H54 (cell line): ENCODE measurements at regions not wholly inside any gene's neighbourhood (a gene's known extent, or its start where the extent isn't known, plus 50 kb on each side); places are given as distances from the start of the nearest gene placed in this dataset.

ENCODE experiments used
- DNase-seq: peaks from one replicate; pipeline ENCODE4 v3.0.0; 2011; ENCODE audit warnings: low spot score, mixed read lengths; ENCODE audit not compliant: insufficient read length
- FAIRE-seq: peaks from 3 replicates; lab custom pipeline; 2011; peaks lifted over from hg19 to GRCh38; lab: Jason Lieb, UNC
- POLR2A ChIP-seq: IDR thresholded peaks from 2 replicates; pipeline ENCODE4 v1.6.1; 2011; ENCODE audit warnings: low read depth, mild to moderate bottlenecking, low read length

DNA sequence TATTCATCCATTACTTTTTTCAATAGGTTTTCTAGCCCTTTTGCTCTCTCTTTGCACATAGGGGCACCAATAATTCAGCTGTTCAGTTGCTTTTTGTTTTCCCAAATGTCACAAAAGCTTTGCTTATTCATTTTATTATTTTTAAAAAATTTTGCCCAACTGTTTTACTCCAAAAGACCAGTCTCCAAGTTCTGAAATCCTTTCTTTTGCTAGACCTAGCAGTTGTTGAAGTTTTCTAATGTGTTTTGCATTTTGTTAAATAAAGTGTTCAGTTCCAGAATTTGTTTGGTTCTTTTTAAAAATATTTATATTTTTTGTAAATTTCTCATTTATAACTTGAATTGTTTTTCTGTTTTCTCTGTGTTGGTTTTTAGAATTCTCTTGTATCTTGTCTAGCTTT is 1227.3 kb downstream of the ROBO2 start:
- TF ChIP-seq POLR2A, result no peak
- FAIRE-seq, result no peak

GRCh38 chr3:78268087-78268486 is 1228.2 kb downstream of the ROBO2 start:
- no peak for TF ChIP-seq POLR2A

More for the DNA sequence above, 1227.3 kb downstream of the ROBO2 start:
- DNase-seq, result no peak

DNA sequence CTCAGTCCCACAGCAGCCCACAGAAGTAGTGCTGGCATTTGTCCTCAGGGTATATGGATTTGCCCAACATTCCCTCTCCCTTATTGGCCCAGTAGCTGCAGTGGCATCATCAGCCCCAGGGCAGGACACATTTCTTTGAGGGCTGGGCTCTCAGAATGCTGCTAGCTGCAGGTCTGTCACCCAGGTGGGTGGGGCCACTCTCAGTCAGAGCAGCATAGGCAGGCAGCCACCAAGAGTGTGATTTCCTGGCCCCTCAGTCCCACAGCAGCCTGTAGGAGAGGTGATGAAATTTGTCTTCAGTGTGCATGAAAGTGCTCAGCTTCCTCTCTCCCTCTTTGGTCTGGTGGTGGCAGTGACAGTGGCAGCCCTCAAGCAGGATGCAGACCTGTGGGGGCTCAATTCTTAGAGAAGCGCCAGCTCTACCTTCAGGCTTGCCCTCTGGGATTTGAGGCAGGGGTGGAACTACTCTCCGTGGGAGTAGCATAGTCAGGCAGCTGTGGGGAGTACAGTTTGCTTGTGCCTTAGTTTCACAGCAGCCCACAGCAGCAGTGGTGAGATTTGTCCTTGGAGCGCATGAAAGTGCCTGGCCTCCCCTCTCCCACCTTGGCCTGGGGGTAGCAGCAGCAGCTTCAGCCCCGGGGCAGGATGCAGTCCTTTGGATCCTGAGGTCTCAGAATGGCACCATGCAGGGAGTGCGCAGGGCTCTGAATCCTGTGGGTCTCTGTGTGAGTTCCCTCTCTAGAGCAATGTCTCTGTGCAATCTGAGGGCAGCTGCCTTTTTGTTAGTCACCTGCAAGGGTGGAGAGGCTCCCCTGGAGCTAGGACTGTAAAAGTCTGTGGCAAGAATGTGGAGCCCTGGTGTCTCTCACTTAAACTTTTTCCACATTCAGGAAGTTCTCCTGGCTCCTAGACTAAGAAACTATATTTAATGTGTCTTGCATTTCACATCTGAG is 1229.1 kb downstream of the ROBO2 start:
- FAIRE-seq (no peak), DNase-seq (no peak)
- TF ChIP-seq POLR2A, result no peak

More at GRCh38 chr3:78268087-78268486, 1228.2 kb downstream of the ROBO2 start:
- DNase-seq (no peak), FAIRE-seq (no peak)

DNA sequence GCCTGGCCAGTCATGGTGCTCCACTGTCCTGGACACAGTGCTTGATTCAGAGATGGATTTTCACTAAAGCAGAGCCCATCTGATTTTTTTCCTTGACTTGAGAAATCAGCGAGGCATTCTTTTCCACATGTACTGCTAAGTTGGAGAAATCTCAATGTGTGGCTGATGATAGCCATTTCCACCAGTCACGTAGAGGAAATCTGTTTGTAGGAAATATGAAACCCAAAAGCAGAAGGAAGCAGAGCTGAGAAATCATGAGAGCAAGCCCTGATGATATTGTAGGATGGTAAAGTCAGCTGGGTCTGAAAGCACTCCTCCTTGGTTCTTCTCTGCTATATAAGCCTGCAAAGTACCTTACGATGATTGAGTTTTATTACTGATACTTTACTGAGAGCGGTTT is 1233.4 kb downstream of the ROBO2 start:
- FAIRE-seq, result no peak
- TF ChIP-seq POLR2A, result no peak
- DNase-seq, result no peak

DNA sequence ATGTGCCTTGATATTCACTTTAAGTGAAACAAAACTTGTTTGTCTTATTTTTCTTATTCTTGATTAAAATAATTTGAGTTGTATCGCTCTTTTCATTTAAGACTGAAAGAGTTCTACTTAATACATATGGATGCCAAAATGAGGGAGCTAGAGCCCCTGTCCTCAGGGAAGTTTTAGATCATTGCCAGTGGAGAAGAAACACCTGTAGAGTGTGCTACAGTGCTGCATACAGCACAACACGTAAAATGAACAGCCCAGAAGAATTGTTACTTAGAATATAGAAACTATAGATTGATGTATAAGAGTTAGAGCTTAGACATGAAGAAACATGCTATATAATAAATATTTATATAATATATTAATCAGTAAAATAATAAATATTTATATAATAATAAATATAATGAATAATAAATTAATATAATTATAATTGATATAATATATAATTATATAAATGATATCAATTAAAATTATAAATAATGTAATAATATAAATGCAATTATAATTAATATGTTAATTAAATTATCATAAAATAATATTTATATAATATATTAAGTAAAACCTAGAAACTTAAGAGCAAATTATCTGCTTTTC is 1234.7 kb downstream of the ROBO2 start:
- no peak for TF ChIP-seq POLR2A
- FAIRE-seq (no peak), DNase-seq (no peak)

DNA sequence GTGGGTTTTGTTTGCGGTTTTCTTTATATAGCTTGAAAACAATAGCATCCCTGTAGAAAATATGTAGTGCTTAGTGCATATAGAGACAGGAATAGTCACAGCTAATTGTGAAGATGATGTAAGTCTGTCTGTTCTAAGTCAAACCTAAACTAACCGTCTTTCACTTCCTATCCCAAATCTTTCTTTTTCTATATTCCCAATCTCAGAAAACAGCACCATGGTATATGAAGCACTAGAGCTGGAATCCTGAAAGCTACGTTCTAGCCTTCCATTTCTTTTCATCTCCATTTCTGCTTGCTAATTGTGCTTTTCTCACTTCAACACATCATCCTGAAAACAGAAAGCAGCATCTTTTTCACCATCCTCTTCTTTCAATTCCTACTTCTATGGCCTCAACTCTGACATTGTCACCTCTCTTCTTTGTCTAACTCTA is 1235.5 kb downstream of the ROBO2 start:
- TF ChIP-seq POLR2A, result no peak
- FAIRE-seq, result no peak
- DNase-seq, result no peak

DNA sequence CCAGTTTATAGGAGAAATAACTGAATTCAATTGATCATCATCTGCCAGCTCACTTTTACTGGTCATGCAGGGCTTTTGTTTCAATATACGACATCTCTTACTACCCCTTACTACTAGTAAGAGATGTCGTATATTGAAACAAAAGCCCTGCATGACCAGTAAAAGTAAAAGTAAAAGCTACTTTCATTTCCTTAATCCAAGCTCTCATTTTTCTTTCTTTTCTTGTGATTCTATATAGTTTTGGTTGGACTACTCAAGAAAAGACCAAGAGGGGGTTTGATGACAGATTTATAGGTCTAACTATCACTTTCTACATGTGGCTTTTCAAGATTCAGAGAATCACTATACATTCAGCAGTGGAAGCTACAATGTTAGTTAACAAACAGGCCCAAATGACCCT is 1237.3 kb downstream of the ROBO2 start:
- DNase-seq (no peak), FAIRE-seq (no peak)
- TF ChIP-seq POLR2A, result no peak

GRCh38 chr3:78277801-78278200 is 1237.9 kb downstream of the ROBO2 start:
- TF ChIP-seq POLR2A, result no peak
- DNase-seq, result no peak
- FAIRE-seq, result no peak

DNA sequence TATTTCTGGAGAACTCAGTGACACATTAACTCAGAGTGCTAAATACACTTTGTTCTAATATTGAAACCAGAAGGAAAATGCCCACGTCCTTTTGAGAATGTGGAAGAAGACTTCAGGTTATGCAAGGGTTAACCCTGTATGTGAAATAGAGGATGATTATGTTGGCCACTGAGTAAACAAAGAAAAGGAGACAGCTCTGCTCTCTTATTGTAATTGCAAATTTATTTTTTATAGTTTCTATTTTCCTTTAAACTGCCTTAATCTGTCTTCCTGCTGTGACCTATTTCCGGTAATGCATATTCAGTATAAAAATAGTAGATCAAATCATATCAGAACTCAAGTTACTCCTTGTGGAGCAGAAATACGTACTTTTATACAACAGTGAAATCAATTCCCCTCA is 1239.2 kb downstream of the ROBO2 start:
- FAIRE-seq, result no peak
- TF ChIP-seq POLR2A, result no peak
- no peak for DNase-seq

GRCh38 chr3:78281381-78281780 is 1241.5 kb downstream of the ROBO2 start:
- no peak for FAIRE-seq
- TF ChIP-seq POLR2A, result no peak
- DNase-seq, result no peak

- FAIRE-seq (no peak), DNase-seq (no peak)
- TF ChIP-seq POLR2A, result no peak
Measured at GRCh38 chr3:78283994-78284393, 1244.1 kb downstream of the ROBO2 start.

DNA sequence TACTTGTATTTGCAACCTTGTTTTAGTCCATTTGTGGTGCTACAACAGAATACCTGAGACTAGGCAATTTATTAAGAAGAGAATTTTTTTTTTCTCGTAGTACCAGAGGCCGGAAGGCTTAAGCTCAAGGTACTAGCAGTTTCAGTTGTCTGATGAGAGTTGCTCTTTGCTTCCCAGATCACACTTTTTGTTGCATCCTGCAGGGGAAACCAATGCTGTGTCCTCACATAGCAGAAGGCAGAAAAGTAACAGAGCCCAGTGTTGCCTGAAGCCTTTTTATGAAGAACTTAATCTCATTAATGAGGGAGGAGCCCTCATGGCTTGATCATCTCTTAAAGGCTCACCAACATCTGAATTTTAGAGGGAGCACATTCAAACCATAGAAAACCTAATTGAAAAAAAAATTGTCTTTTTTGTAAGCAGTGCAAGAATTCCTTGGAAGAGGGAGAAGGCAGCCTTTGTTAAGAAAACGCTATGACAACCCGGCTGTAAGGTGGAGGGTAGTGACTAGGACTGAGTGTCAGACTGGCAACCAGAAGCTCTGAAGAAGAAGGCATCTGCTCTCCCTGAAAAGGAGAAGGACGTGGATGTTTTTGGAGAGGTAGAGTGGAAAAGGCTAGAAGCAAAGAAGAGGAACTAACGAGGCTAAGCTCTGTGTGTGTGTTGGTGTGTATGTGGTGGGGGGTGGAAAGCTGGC is 1245.3 kb downstream of the ROBO2 start:
- no peak for TF ChIP-seq POLR2A
- DNase-seq (no peak), FAIRE-seq (no peak)

GRCh38 chr3:78287085-78287484 is 1247.2 kb downstream of the ROBO2 start:
- DNase-seq (no peak), FAIRE-seq (no peak)
- TF ChIP-seq POLR2A, result no peak

GRCh38 chr3:78293284-78293683 is 1253.4 kb downstream of the ROBO2 start:
- no peak for FAIRE-seq
- TF ChIP-seq POLR2A, result no peak
- DNase-seq, result no peak
